Progenitor cell of endocrine pancreas (in vitro differentiated cells): ENCODE measurements at regions not wholly inside any gene's neighbourhood (a gene's known extent, or its start where the extent isn't known, plus 50 kb on each side); places are given as distances from the start of the nearest gene placed in this dataset.

Experiments used
- DNase-seq: peaks from one replicate; pipeline ENCODE4 v3.0.0; 2021; ENCODE audit warnings: low spot score; ENCODE audit not compliant: unreplicated experiment
- H3K27ac Mint-ChIP-seq: 2 replicates; pipeline ENCODE4 v1.8.0; 2021; ENCODE audit warnings: mild to moderate bottlenecking, moderate library complexity, mixed read lengths
- H3K27me3 Mint-ChIP-seq: 2 replicates; pipeline ENCODE4 v1.8.0; 2021; ENCODE audit warnings: mixed read lengths
- H3K36me3 Mint-ChIP-seq: 2 replicates; pipeline ENCODE4 v1.8.0; 2022; ENCODE audit warnings: mixed read lengths; ENCODE audit not compliant: insufficient read depth
- H3K4me1 Mint-ChIP-seq: 2 replicates; pipeline ENCODE4 v1.8.0; 2021; ENCODE audit warnings: low read depth, mixed read lengths
- H3K4me3 Mint-ChIP-seq: 2 replicates; pipeline ENCODE4 v1.8.0; 2021; ENCODE audit warnings: low read depth, mild to moderate bottlenecking, moderate library complexity, mixed read lengths
- H3K9me3 Mint-ChIP-seq: 2 replicates; pipeline ENCODE4 v1.8.0; 2021; ENCODE audit warnings: low read depth, mixed read lengths
- CTCF ChIP-seq: fragments of 200-600 bp; sonication (generic); IDR thresholded peaks from one replicate; pipeline ENCODE4 v1.5.0; 2021; ENCODE audit warnings: antibody characterized with exemption, mild to moderate bottlenecking; ENCODE audit not compliant: unreplicated experiment

GRCh38 chr6:53413326-53413725 lies 64.6 kb upstream of the ELOVL5 start:
- H3K4me3 Mint-ChIP-seq: no peak overlapping the region
- no peaks in the 10 kb centered on the region for H3K36me3 Mint-ChIP-seq

GRCh38 chr6:53412751-53413150 lies 64.0 kb upstream of the ELOVL5 start:
- no peak for TF ChIP-seq CTCF
- H3K27ac Mint-ChIP-seq: no peak overlapping the region
- H3K9me3 Mint-ChIP-seq: no peaks in the 10 kb centered on the region
- no peaks in the 10 kb centered on the region for H3K36me3 Mint-ChIP-seq
- H3K4me3 Mint-ChIP-seq: no peak overlapping the region
- no peak for DNase-seq
- H3K4me1 Mint-ChIP-seq: peaks cover 8% of the 10 kb centered on the region
- peaks cover 4% of the 10 kb centered on the region for H3K27me3 Mint-ChIP-seq

More at GRCh38 chr6:53413326-53413725, 64.6 kb upstream of the ELOVL5 start:
- DNase-seq: no peak
- no peaks in the 10 kb centered on the region for H3K9me3 Mint-ChIP-seq
- peaks cover 4% of the 10 kb centered on the region for H3K27me3 Mint-ChIP-seq
- TF ChIP-seq CTCF: no peak
- peaks cover 8% of the 10 kb centered on the region for H3K4me1 Mint-ChIP-seq
- H3K27ac Mint-ChIP-seq: no peak overlapping the region

- Mint-ChIP-seq H3K9me3 (no peaks in the 10 kb centered on the region), H3K4me1 (peaks cover 8% of the 10 kb centered on the region), H3K36me3 (no peaks in the 10 kb centered on the region), H3K27ac (no peak overlapping the region), H3K27me3 (peaks cover 4% of the 10 kb centered on the region), H3K4me3 (no peak overlapping the region)
- no peak for DNase-seq
- no peak for TF ChIP-seq CTCF
These were observed 63.4 kb upstream of the ELOVL5 start for GRCh38 chr6:53412021-53412715.

GRCh38 chr6:53411451-53411850 lies 62.7 kb upstream of the ELOVL5 start:
- Mint-ChIP-seq H3K4me3 (no peak overlapping the region), H3K9me3 (no peaks in the 10 kb centered on the region), H3K4me1 (peaks cover 8% of the 10 kb centered on the region), H3K27ac (peak overlapping the region; percentile 51), H3K36me3 (no peaks in the 10 kb centered on the region), H3K27me3 (peaks cover 4% of the 10 kb centered on the region)
- DNase-seq: no peak
- no peak for TF ChIP-seq CTCF

GRCh38 chr6:53410508-53411258 lies 61.9 kb upstream of the ELOVL5 start:
- Mint-ChIP-seq H3K27me3 (peaks cover 4% of the 10 kb centered on the region), H3K36me3 (no peaks in the 10 kb centered on the region), H3K27ac (no peak overlapping the region), H3K4me1 (peaks cover 8% of the 10 kb centered on the region), H3K9me3 (no peaks in the 10 kb centered on the region), H3K4me3 (no peak overlapping the region)
- peak; percentile 23 for TF ChIP-seq CTCF
- no peak for DNase-seq
